Fibroblast of skin of back (primary cell): ENCODE measurements at regions not wholly inside any gene's neighbourhood (a gene's known extent, or its start where the extent isn't known, plus 50 kb on each side); places are given as distances from the start of the nearest gene placed in this dataset.
"Not testable (repeated sequence)": the region's sequence is repeated elsewhere in the genome, so short reads cannot be mapped to it uniquely, and the experiment has no call there.

Experiments
- DNase-seq: peaks from one replicate; pipeline ENCODE4 v3.0.0-alpha.2; 2013

GRCh38 chr2:217622205-217623060 is 380.4 kb downstream of the TNS1 start:
- DNase-seq = peak; percentile 79

- no peak for DNase-seq
Measured at GRCh38 chr2:217621391-217621801, 381.4 kb downstream of the TNS1 start.

- no peak for DNase-seq
Measured at GRCh38 chr2:217618744-217619143, 384.1 kb downstream of the TNS1 start.

- peak; percentile 19 for DNase-seq
Measured at GRCh38 chr2:217617616-217618022, 385.2 kb downstream of the TNS1 start.

GRCh38 chr2:217616936-217617335 is 385.9 kb downstream of the TNS1 start:
- peak; percentile 67 for DNase-seq

- DNase-seq = no peak
Measured at GRCh38 chr2:217615171-217615570, 387.6 kb downstream of the TNS1 start.

GRCh38 chr2:217614498-217614897 is 388.3 kb downstream of the TNS1 start:
- DNase-seq = no peak

- no peak for DNase-seq
Measured at GRCh38 chr2:217614096-217614495, 388.7 kb downstream of the TNS1 start.

- no peak for DNase-seq
Measured at GRCh38 chr2:217612920-217613319, 389.9 kb downstream of the TNS1 start.

GRCh38 chr2:217612211-217612610 is 390.6 kb downstream of the TNS1 start:
- no peak for DNase-seq

GRCh38 chr2:217611626-217612127 is 391.1 kb downstream of the TNS1 start:
- DNase-seq = no peak

GRCh38 chr2:217611056-217611455 is 391.7 kb downstream of the TNS1 start:
- DNase-seq = no peak

GRCh38 chr2:217610401-217610814 is 392.4 kb downstream of the TNS1 start:
- no peak for DNase-seq

GRCh38 chr2:217609952-217610351 is 392.8 kb downstream of the TNS1 start:
- no peak for DNase-seq

- no peak for DNase-seq
Measured at GRCh38 chr2:217606296-217606695, 396.5 kb downstream of the TNS1 start.

GRCh38 chr2:217604527-217605194 is 398.1 kb downstream of the TNS1 start:
- no peak for DNase-seq

- no peak for DNase-seq
Measured at GRCh38 chr2:217601601-217602000, 401.2 kb downstream of the TNS1 start.

GRCh38 chr2:217599906-217600305 is 402.9 kb downstream of the TNS1 start:
- DNase-seq = no peak

- DNase-seq = no peak
Measured at GRCh38 chr2:217597681-217598080, 405.1 kb downstream of the TNS1 start.

GRCh38 chr2:217597145-217597544 is 405.6 kb downstream of the TNS1 start:
- no peak for DNase-seq

GRCh38 chr2:217593732-217594131 is 409.1 kb downstream of the TNS1 start:
- DNase-seq = no peak

GRCh38 chr2:217588266-217588665 is 414.5 kb downstream of the TNS1 start:
- DNase-seq = peak; percentile 40

GRCh38 chr2:217585362-217585761 is 417.4 kb downstream of the TNS1 start:
- no peak for DNase-seq

GRCh38 chr2:217580407-217580806 is 422.4 kb downstream of the TNS1 start:
- DNase-seq = not testable (repeated sequence)
